OCI-LY3 (cell line): ENCODE measurements at regions not wholly inside any gene's neighbourhood (a gene's known extent, or its start where the extent isn't known, plus 50 kb on each side); places are given as distances from the start of the nearest gene placed in this dataset.

Source experiments
- H2AFZ ChIP-seq: fragments of 200-600, 300-600 bp; shearing (Covaris generic); 2 replicates; pipeline ENCODE4 v1.6.0; 2014; ENCODE audit warnings: antibody characterized with exemption, low read depth, low read length
- H3K27ac ChIP-seq: fragments of 200-600, 300-600 bp; sonication (generic); 2 replicates; pipeline ENCODE4 v1.5.1; 2014; ENCODE audit warnings: mild to moderate bottlenecking, low read length, moderate library complexity, mixed read lengths
- H3K27me3 ChIP-seq: fragments of 200-600, 300-600 bp; sonication (generic); 2 replicates; pipeline ENCODE4 v1.6.1; 2014; ENCODE audit warnings: low read depth, low read length, mixed read lengths
- H3K36me3 ChIP-seq: fragments of 200-600, 300-600 bp; sonication (generic); replicated peaks from 2 replicates; pipeline ENCODE3; 2014; ENCODE audit warnings: low read depth, low read length, mixed read lengths
- H3K4me1 ChIP-seq: fragments of 300-600, 200-600 bp; sonication (generic); 2 replicates; pipeline ENCODE4 v1.6.1; 2014; ENCODE audit warnings: low read length, mixed read lengths
- H3K4me2 ChIP-seq: fragments of 200-600, 300-600 bp; sonication (generic); 2 replicates; pipeline ENCODE4 v1.6.1; 2014; ENCODE audit warnings: low read length, mixed read lengths
- H3K4me3 ChIP-seq: fragments of 300-600, 200-600 bp; sonication (generic); 2 replicates; pipeline ENCODE4 v1.5.1; 2014; ENCODE audit warnings: antibody characterized with exemption, mild to moderate bottlenecking, low read length, moderate library complexity
- H3K79me2 ChIP-seq: fragments of 300-600, 200-600 bp; shearing (Covaris generic); 2 replicates; pipeline ENCODE4 v1.6.1; 2014; ENCODE audit warnings: mild to moderate bottlenecking, low read length, mixed read lengths
- H3K9ac ChIP-seq: fragments of 300-600, 200-600 bp; shearing (Covaris generic); 2 replicates; pipeline ENCODE4 v1.6.0; 2014; ENCODE audit warnings: mild to moderate bottlenecking, low read length, moderate library complexity
- H3K9me3 ChIP-seq: fragments of 200-600, 300-600 bp; shearing (Covaris generic); 2 replicates; pipeline ENCODE4 v1.6.1; 2014; ENCODE audit warnings: low read length, mixed read lengths; ENCODE audit not compliant: insufficient read depth
- H4K20me1 ChIP-seq: fragments of 200-600, 300-600 bp; sonication (generic); 2 replicates; pipeline ENCODE4 v1.6.1; 2016; ENCODE audit warnings: low read length, mixed read lengths; ENCODE audit not compliant: insufficient read depth
- CTCF ChIP-seq: fragments of 200-600, 300-600 bp; sonication (generic); IDR thresholded peaks from 2 replicates; pipeline ENCODE4 v1.5.1; 2014; ENCODE audit warnings: antibody characterized with exemption, low read length, low read depth
- EZH2phosphoT487 ChIP-seq: fragments of 200-600 bp; shearing (Covaris generic); IDR thresholded peaks from 2 replicates; pipeline ENCODE4 v1.6.1; 2018; ENCODE audit warnings: antibody characterized with exemption, mixed run types, low read depth

GRCh38 chr2:74739129-74739528 lies 85.1 kb downstream of the SEMA4F start:
- H3K4me2 ChIP-seq = no peak overlapping the region
- H3K27me3 ChIP-seq = 0 out of 2 replicates have a peak, but pooled peaks cover 3% of the 10 kb centered on the region
- H4K20me1 ChIP-seq = no peaks in the 10 kb centered on the region
- 0 out of 2 replicates have a peak, but pooled peaks cover 4% of the 10 kb centered on the region for H3K9me3 ChIP-seq
- no peak overlapping the region for H2AFZ ChIP-seq
- H3K4me3 ChIP-seq = no peak overlapping the region
- no peak overlapping the region for H3K27ac ChIP-seq
- no peak for TF ChIP-seq CTCF
- no peak for TF ChIP-seq EZH2phosphoT487
- H3K4me1 ChIP-seq = no peaks in the 10 kb centered on the region
- no peak overlapping the region for H3K9ac ChIP-seq
- H3K79me2 ChIP-seq = no peaks in the 10 kb centered on the region
- H3K36me3 ChIP-seq = no peaks in the 10 kb centered on the region

- TF ChIP-seq EZH2phosphoT487 (no peak), CTCF (no peak)
- Histone ChIP-seq H3K9me3 (0 out of 2 replicates have a peak, but pooled peaks cover 4% of the 10 kb centered on the region), H3K4me2 (no peak overlapping the region), H3K27me3 (0 out of 2 replicates have a peak, but pooled peaks cover 3% of the 10 kb centered on the region), H3K79me2 (no peaks in the 10 kb centered on the region), H3K9ac (no peak overlapping the region), H3K36me3 (no peaks in the 10 kb centered on the region), H2AFZ (no peak overlapping the region), H3K4me1 (no peaks in the 10 kb centered on the region), H4K20me1 (no peaks in the 10 kb centered on the region), H3K27ac (no peak overlapping the region), H3K4me3 (no peak overlapping the region)
Observed at GRCh38 chr2:74739733-74740241, 85.7 kb downstream of the SEMA4F start.

- Histone ChIP-seq H3K9me3 (0 out of 2 replicates have a peak, but pooled peaks cover 4% of the 10 kb centered on the region), H3K4me3 (no peak overlapping the region), H3K27ac (no peak overlapping the region), H3K9ac (no peak overlapping the region), H3K4me1 (no peaks in the 10 kb centered on the region), H2AFZ (no peak overlapping the region), H4K20me1 (no peaks in the 10 kb centered on the region), H3K79me2 (no peaks in the 10 kb centered on the region), H3K27me3 (0 out of 2 replicates have a peak, but pooled peaks cover 3% of the 10 kb centered on the region), H3K36me3 (no peaks in the 10 kb centered on the region), H3K4me2 (no peak overlapping the region)
- no peak for TF ChIP-seq EZH2phosphoT487
- no peak for TF ChIP-seq CTCF
Observed at GRCh38 chr2:74740395-74740740, 86.3 kb downstream of the SEMA4F start.

- 0 out of 2 replicates have a peak, but pooled peaks cover 3% of the 10 kb centered on the region for H3K27me3 ChIP-seq
- H4K20me1 ChIP-seq = no peaks in the 10 kb centered on the region
- H3K9ac ChIP-seq = no peak overlapping the region
- H3K9me3 ChIP-seq = 0 out of 2 replicates have a peak, but pooled peaks cover 4% of the 10 kb centered on the region
- H3K27ac ChIP-seq = no peak overlapping the region
- no peaks in the 10 kb centered on the region for H3K36me3 ChIP-seq
- TF ChIP-seq EZH2phosphoT487 (no peak), CTCF (no peak)
- no peak overlapping the region for H3K4me2 ChIP-seq
- H3K4me3 ChIP-seq = no peak overlapping the region
- H3K79me2 ChIP-seq = no peaks in the 10 kb centered on the region
- no peak overlapping the region for H2AFZ ChIP-seq
- no peaks in the 10 kb centered on the region for H3K4me1 ChIP-seq
Observed at GRCh38 chr2:74740741-74741431, 86.8 kb downstream of the SEMA4F start.
